ENCODE measurements at regions not wholly inside any gene's neighbourhood (a gene's known extent, or its start where the extent isn't known, plus 50 kb on each side); places are given as distances from the start of the nearest gene placed in this dataset.
A peak's percentile ranks its signal among the peaks of the same experiment; 100 is the strongest.

- no peak overlapping the region for H3K4me3 ChIP-seq (replicated peaks; ENCODE audit: low read depth, low read length)
- no peak for TF ChIP-seq CTCF (IDR thresholded peaks at IDR 0.05; ENCODE audit: low read depth, low read length, missing control alignments)
- DNase-seq (ENCODE audit: extremely low read depth, low read depth), result no peak
Measured at GRCh38 chr12:92595663-92596062, 107.1 kb upstream of the PLEKHG7 start.

- DNase-seq (ENCODE audit: extremely low read depth, low read depth), result peak; percentile 72
- no peak for TF ChIP-seq CTCF (IDR thresholded peaks at IDR 0.05; ENCODE audit: low read depth, low read length, missing control alignments)
- H3K4me3 ChIP-seq (replicated peaks; ENCODE audit: low read depth, low read length), result no peak overlapping the region
Measured at GRCh38 chr12:92593734-92594402, 108.9 kb upstream of the PLEKHG7 start.

GRCh38 chr12:92585115-92585727 lies 117.6 kb upstream of the PLEKHG7 start:
- no peak for DNase-seq (ENCODE audit: extremely low read depth, low read depth)
- H3K4me3 ChIP-seq (replicated peaks; ENCODE audit: low read depth, low read length), result no peak overlapping the region
- TF ChIP-seq CTCF (IDR thresholded peaks at IDR 0.05; ENCODE audit: low read depth, low read length, missing control alignments), result no peak

- H3K4me3 ChIP-seq (replicated peaks; ENCODE audit: low read depth, low read length), result no peak overlapping the region
- no peak for DNase-seq (ENCODE audit: extremely low read depth, low read depth)
- TF ChIP-seq CTCF (IDR thresholded peaks at IDR 0.05; ENCODE audit: low read depth, low read length, missing control alignments), result no peak
Measured at GRCh38 chr12:92583910-92584309, 118.9 kb upstream of the PLEKHG7 start.

- H3K4me3 ChIP-seq (replicated peaks; ENCODE audit: low read depth, low read length), result no peak overlapping the region
- no peak for TF ChIP-seq CTCF (IDR thresholded peaks at IDR 0.05; ENCODE audit: low read depth, low read length, missing control alignments)
- no peak for DNase-seq (ENCODE audit: extremely low read depth, low read depth)
Measured at GRCh38 chr12:92582893-92583292, 119.9 kb upstream of the PLEKHG7 start.

- no peak for TF ChIP-seq CTCF (IDR thresholded peaks at IDR 0.05; ENCODE audit: low read depth, low read length, missing control alignments)
- no peak for DNase-seq (ENCODE audit: extremely low read depth, low read depth)
- no peak overlapping the region for H3K4me3 ChIP-seq (replicated peaks; ENCODE audit: low read depth, low read length)
Measured at GRCh38 chr12:92582475-92582874, 120.3 kb upstream of the PLEKHG7 start.
